H1 (cell line): ENCODE measurements at regions not wholly inside any gene's neighbourhood (a gene's known extent, or its start where the extent isn't known, plus 50 kb on each side); places are given as distances from the start of the nearest gene placed in this dataset.

Experiments
- CTCF ChIA-PET: fragments of 300-600 bp; sonication (Branson Sonifier 250); formaldehyde crosslinking; loops from one replicate; lab custom pipeline; 2021; ENCODE audit not compliant: partially characterized antibody; lab: Charles Lee
- POLR2A ChIA-PET: fragments of 300-600 bp; sonication (Branson Sonifier 250); formaldehyde crosslinking; loops from one replicate; lab custom pipeline; 2021; ENCODE audit warnings: inconsistent platforms; ENCODE audit not compliant: partially characterized antibody; lab: Charles Lee
- DNase-seq, 2 experiments: peaks; one replicate each; pipeline versions ENCODE4 v3.0.0 to v3.0.0-alpha.2; 2010 to 2022; ENCODE audit warnings: low spot score in 2 of 2, low read depth in 1 of 2, mixed read lengths in 1 of 2
- FAIRE-seq: peaks from 2 replicates; lab custom pipeline; 2011; peaks lifted over from hg19 to GRCh38; lab: Jason Lieb, UNC
- H2AFZ ChIP-seq: 2 replicates; pipeline ENCODE4 v1.8.1; 2012; ENCODE audit warnings: low read length, inconsistent platforms
- H2AK5ac ChIP-seq: 2 replicates; pipeline ENCODE4 v1.6.1; 2013; ENCODE audit warnings: low read depth, low read length
- H2BK120ac ChIP-seq: replicated peaks from 2 replicates; pipeline ENCODE3; 2013; ENCODE audit warnings: low read depth, low read length, inconsistent platforms
- H2BK12ac ChIP-seq: 2 replicates; pipeline ENCODE4 v1.6.1; 2013; ENCODE audit warnings: low read depth, low read length
- H2BK15ac ChIP-seq: 2 replicates; pipeline ENCODE4 v1.6.1; 2013; ENCODE audit warnings: low read length
- H2BK20ac ChIP-seq: 2 replicates; pipeline ENCODE4 v1.6.1; 2013; ENCODE audit warnings: low read length
- H2BK5ac ChIP-seq: 2 replicates; pipeline ENCODE4 v1.6.1; 2013; ENCODE audit warnings: low read depth, low read length
- H3K14ac ChIP-seq: 2 replicates; pipeline ENCODE4 v1.6.1; 2013; ENCODE audit warnings: inconsistent platforms; ENCODE audit not compliant: insufficient read length
- H3K18ac ChIP-seq: 2 replicates; pipeline ENCODE4 v1.6.1; 2013; ENCODE audit warnings: low read length; ENCODE audit errors: extremely low read depth
- H3K23ac ChIP-seq: 2 replicates; pipeline ENCODE4 v1.6.1; 2013; ENCODE audit warnings: inconsistent platforms; ENCODE audit not compliant: insufficient read length
- H3K23me2 ChIP-seq: 2 replicates; pipeline ENCODE4 v1.6.1; 2013; ENCODE audit warnings: low read depth, low read length
- H3K27ac ChIP-seq: 2 replicates; pipeline ENCODE4 v1.6.1; 2011; ENCODE audit warnings: low read depth, low read length, inconsistent platforms
- H3K27me3 ChIP-seq, 4 experiments: replicated peaks in 1 of 4; 1 replicate in 1 of 4; 2 replicates in 3 of 4; pipeline versions ENCODE4 v1.6.1 to v1.8.1; 2011 to 2013; ENCODE audit warnings: low read length in 3 of 4, mild to moderate bottlenecking in 3 of 4, inconsistent platforms in 2 of 4, mixed read lengths in 2 of 4, moderate library complexity in 1 of 4; ENCODE audit not compliant: control insufficient read depth in 3 of 4, insufficient read depth in 3 of 4; ENCODE audit errors: extremely low read depth in 1 of 4
- H3K36me3 ChIP-seq, 4 experiments: 2 replicates each; pipeline versions ENCODE4 v1.6.1 to v1.8.1; 2011 to 2013; ENCODE audit warnings: mild to moderate bottlenecking in 4 of 4, low read length in 3 of 4, moderate library complexity in 2 of 4, control low read depth in 1 of 4, inconsistent platforms in 1 of 4; ENCODE audit not compliant: insufficient read depth in 4 of 4, control insufficient read depth in 2 of 4
- H3K4ac ChIP-seq: replicated peaks from 2 replicates; pipeline ENCODE3; 2013; ENCODE audit warnings: low read length, low read depth, mixed read lengths, inconsistent platforms; ENCODE audit not compliant: insufficient read length
- H3K4me1 ChIP-seq, 4 experiments: replicated peaks in 1 of 4; 1 replicate in 1 of 4; 2 replicates in 3 of 4; pipeline versions ENCODE4 v1.6.1 to v1.8.1; 2011 to 2013; ENCODE audit warnings: low read length in 3 of 4, inconsistent platforms in 2 of 4, mixed read lengths in 1 of 4; ENCODE audit not compliant: insufficient read depth in 4 of 4, control insufficient read depth in 3 of 4
- H3K4me2 ChIP-seq, 2 experiments: 2 replicates each; pipeline versions ENCODE4 v1.6.1 to v1.8.1; 2011 to 2013; ENCODE audit warnings: low read depth in 2 of 2, low read length in 2 of 2, control low read depth in 1 of 2, inconsistent platforms in 1 of 2, mild to moderate bottlenecking in 1 of 2; ENCODE audit not compliant: insufficient read depth in 1 of 2
- H3K4me3 ChIP-seq, 4 experiments: fragments of 200-600, 300-600 bp in 1 of 4; sonication (generic), shearing (Covaris generic), sonication (Bioruptor Twin) in 1 of 4; 2 replicates each; pipeline versions ENCODE4 v1.5.1 to v1.8.1; 2011 to 2016; ENCODE audit warnings: low read length in 4 of 4, low read depth in 3 of 4, control low read depth in 2 of 4, inconsistent platforms in 2 of 4, mild to moderate bottlenecking in 2 of 4, mixed read lengths in 1 of 4, moderate library complexity in 1 of 4; ENCODE audit not compliant: insufficient read depth in 2 of 4; ENCODE audit errors: extremely low read depth in 1 of 4
- H3K56ac ChIP-seq: replicated peaks from 2 replicates; pipeline ENCODE3; 2013; ENCODE audit warnings: low read depth, mild to moderate bottlenecking, mixed read lengths, low read length, inconsistent platforms; ENCODE audit not compliant: insufficient read length
- H3K79me1 ChIP-seq: 2 replicates; pipeline ENCODE4 v1.6.1; 2013; ENCODE audit warnings: low read depth, low read length, control low read depth
- H3K79me2 ChIP-seq, 2 experiments: 2 replicates each; pipeline versions ENCODE4 v1.6.1 to v1.8.1; 2012 to 2013; ENCODE audit warnings: low read length in 2 of 2, mild to moderate bottlenecking in 2 of 2, inconsistent platforms in 1 of 2; ENCODE audit not compliant: insufficient read depth in 2 of 2, control insufficient read depth in 1 of 2
- H3K9ac ChIP-seq, 4 experiments: replicated peaks in 1 of 4; 1 replicate in 1 of 4; 2 replicates in 3 of 4; pipeline versions ENCODE4 v1.6.1 to v1.8.1; 2011 to 2013; ENCODE audit warnings: low read depth in 3 of 4, low read length in 3 of 4, control low read depth in 2 of 4, mild to moderate bottlenecking in 2 of 4, moderate library complexity in 2 of 4, inconsistent platforms in 1 of 4; ENCODE audit errors: extremely low read depth in 1 of 4
- H3K9me3 ChIP-seq, 2 experiments: 2 replicates each; pipeline versions ENCODE4 v1.6.1 to v1.8.1; 2012 to 2013; ENCODE audit warnings: mild to moderate bottlenecking in 2 of 2, moderate library complexity in 2 of 2, control low read depth in 1 of 2, inconsistent platforms in 1 of 2, low read depth in 1 of 2, low read length in 1 of 2, mixed read lengths in 1 of 2; ENCODE audit not compliant: insufficient read depth in 2 of 2
- H4K20me1 ChIP-seq, 2 experiments: replicated peaks in 1 of 2; 2 replicates each; pipeline versions ENCODE3 to v1.8.1; 2011 to 2013; ENCODE audit warnings: inconsistent platforms in 2 of 2, low read length in 2 of 2, mild to moderate bottlenecking in 1 of 2; ENCODE audit not compliant: insufficient read depth in 2 of 2, control insufficient read depth in 1 of 2
- H4K5ac ChIP-seq: 2 replicates; pipeline ENCODE4 v1.6.1; 2013; ENCODE audit warnings: low read length, low read depth, mixed read lengths, inconsistent platforms; ENCODE audit not compliant: insufficient read length
- H4K8ac ChIP-seq: 2 replicates; pipeline ENCODE4 v1.8.0; 2013; ENCODE audit warnings: mild to moderate bottlenecking, moderate library complexity, low read length, inconsistent platforms; ENCODE audit not compliant: insufficient read depth; ENCODE audit errors: extremely low read depth
- H4K91ac ChIP-seq: replicated peaks from 2 replicates; pipeline ENCODE3; 2013; ENCODE audit warnings: low read length, mixed read lengths, inconsistent platforms; ENCODE audit not compliant: insufficient read length
- EGR1 ChIP-seq: IDR thresholded peaks from 2 replicates; pipeline ENCODE4 v1.6.1; 2011; ENCODE audit warnings: low read depth, low read length, borderline replicate concordance
- GTF2F1 ChIP-seq: IDR thresholded peaks from 2 replicates; pipeline ENCODE4 v1.6.1; 2012; ENCODE audit warnings: low read depth, low read length, improper control_type of control experiment, borderline replicate concordance
- HDAC2 ChIP-seq, 2 experiments: fragments of 300-600 bp in 1 of 2; sonication (generic) in 1 of 2; IDR thresholded peaks; 2 replicates each; pipeline ENCODE4 v1.6.1; 2011 to 2012; ENCODE audit warnings: low read depth in 2 of 2, low read length in 2 of 2, mild to moderate bottlenecking in 2 of 2, moderate library complexity in 2 of 2, borderline replicate concordance in 1 of 2, inconsistent platforms in 1 of 2
- WGBS, 2 experiments: shearing (Covaris generic) in 1 of 2; methylation state at CpG; one replicate each; pipeline versions ENCODE4 v1.1.6 to v1.1.7; 2013 to 2015; ENCODE audit warnings: low lambda C conversion rate in 2 of 2, mixed read lengths in 2 of 2, inconsistent platforms in 1 of 2, low coverage in 1 of 2, missing lambda C conversion rate in 1 of 2; ENCODE audit not compliant: insufficient replicate concordance in 2 of 2, insufficient coverage in 1 of 2, insufficient read length in 1 of 2; ENCODE audit errors: extremely low coverage in 1 of 2, missing lambda C conversion rate in 1 of 2; 5-methylcytosine and 5-hydroxymethylcytosine counted together
- TF ChIP-seq, protein P1 (sequence below): IDR thresholded peaks from 2 replicates; pipeline ENCODE4 v1.6.1; 2012; ENCODE audit warnings: inconsistent platforms

DNA sequence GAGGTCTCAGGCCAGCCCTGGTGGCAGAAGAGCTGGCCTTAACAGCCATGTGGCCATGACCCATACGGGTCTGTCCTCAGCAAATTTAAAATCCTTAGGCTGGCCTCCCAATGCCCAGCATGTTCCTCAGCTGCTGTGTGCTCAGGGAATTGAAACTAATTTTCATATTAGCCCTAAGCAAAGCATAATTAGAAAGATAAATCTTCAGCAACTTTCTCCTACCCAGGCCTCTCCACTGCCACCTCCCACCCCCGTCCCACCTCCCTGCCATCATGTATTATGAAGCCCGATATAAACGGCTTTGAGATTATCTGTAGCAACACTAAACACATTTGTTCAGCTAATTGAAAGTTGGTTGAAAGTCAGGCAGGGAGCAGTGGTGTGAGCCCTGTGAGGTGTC is 178.8 kb upstream of the NTM start:
- no peak for FAIRE-seq
- Histone ChIP-seq H4K5ac (no peak overlapping the region), H3K18ac (no peak overlapping the region), H3K9ac (no peak overlapping the region), H3K36me3 (no peaks in the 10 kb centered on the region), H3K4ac (no peak overlapping the region), H4K91ac (no peak overlapping the region), H3K14ac (no peak overlapping the region), H3K23me2 (no peaks in the 10 kb centered on the region), H3K27ac (no peak overlapping the region), H3K79me1 (no peaks in the 10 kb centered on the region), H3K4me2 (no peak overlapping the region), H3K27me3 (peaks cover 0 to 2% (median 0%) of the 10 kb centered on the region in 4 experiments; a peak in 1 of 7 replicates), H2BK15ac (no peak overlapping the region), H2BK5ac (no peak overlapping the region), H3K4me3 (no peak overlapping the region), H2BK12ac (no peak overlapping the region), H3K4me1 (peaks cover 0 to 3% (median 2%) of the 10 kb centered on the region in 4 experiments; a peak in 3 of 7 replicates), H3K23ac (no peak overlapping the region), H2AK5ac (no peak overlapping the region), H3K9me3 (no peaks in the 10 kb centered on the region), H4K8ac (no peak overlapping the region), H3K56ac (no peak overlapping the region), H3K79me2 (no peaks in the 10 kb centered on the region), H4K20me1 (no peaks in the 10 kb centered on the region), H2AFZ (no peak overlapping the region), H2BK20ac (no peak overlapping the region), H2BK120ac (no peak overlapping the region)
- POLR2A ChIA-PET, result no interaction called here
- WGBS, 2 experiments, result 71% methylated on average over 4 of the region's 4 CpGs; no CpG with 5 or more reads in 1 of the 2 experiments
- DNase-seq, result no peak
- CTCF ChIA-PET, result no interaction called here
- no peak for TF ChIP-seq HDAC2 (IDR thresholded peaks at IDR 0.05; ENCODE audit: borderline replicate concordance in 1 of 2, low read depth in 2 of 2, low read length in 2 of 2)
- no peak for TF ChIP-seq EGR1
- TF ChIP-seq GTF2F1, result no peak
- TF ChIP-seq, protein P1, sequence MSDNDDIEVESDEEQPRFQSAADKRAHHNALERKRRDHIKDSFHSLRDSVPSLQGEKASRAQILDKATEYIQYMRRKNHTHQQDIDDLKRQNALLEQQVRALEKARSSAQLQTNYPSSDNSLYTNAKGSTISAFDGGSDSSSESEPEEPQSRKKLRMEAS, result no peak
